IPS-15b (cell line): ENCODE measurements at regions not wholly inside any gene's neighbourhood (a gene's known extent, or its start where the extent isn't known, plus 50 kb on each side); places are given as distances from the start of the nearest gene placed in this dataset.
"Not testable (repeated sequence)": the region's sequence is repeated elsewhere in the genome, so short reads cannot be mapped to it uniquely, and the experiment has no call there.

Experiments used
- H3K27me3 ChIP-seq: one replicate; pipeline ENCODE4 v1.6.1; 2013; ENCODE audit warnings: low read length; ENCODE audit not compliant: control insufficient read depth, insufficient read depth
- H3K36me3 ChIP-seq: one replicate; pipeline ENCODE4 v1.6.1; 2013; ENCODE audit warnings: low read length; ENCODE audit not compliant: control insufficient read depth, insufficient read depth
- H3K4me1 ChIP-seq: one replicate; pipeline ENCODE4 v1.6.1; 2013; ENCODE audit warnings: mild to moderate bottlenecking, low read length; ENCODE audit not compliant: control insufficient read depth, insufficient read depth
- H3K4me3 ChIP-seq: one replicate; pipeline ENCODE4 v1.5.1; 2013; ENCODE audit warnings: low read depth, low read length
- H3K9ac ChIP-seq: one replicate; pipeline ENCODE4 v1.6.1; 2013; ENCODE audit warnings: low read depth, mild to moderate bottlenecking, low read length
- H3K9me3 ChIP-seq: one replicate; pipeline ENCODE4 v1.6.1; 2013; ENCODE audit warnings: mild to moderate bottlenecking, low read length; ENCODE audit not compliant: control insufficient read depth, insufficient read depth

DNA sequence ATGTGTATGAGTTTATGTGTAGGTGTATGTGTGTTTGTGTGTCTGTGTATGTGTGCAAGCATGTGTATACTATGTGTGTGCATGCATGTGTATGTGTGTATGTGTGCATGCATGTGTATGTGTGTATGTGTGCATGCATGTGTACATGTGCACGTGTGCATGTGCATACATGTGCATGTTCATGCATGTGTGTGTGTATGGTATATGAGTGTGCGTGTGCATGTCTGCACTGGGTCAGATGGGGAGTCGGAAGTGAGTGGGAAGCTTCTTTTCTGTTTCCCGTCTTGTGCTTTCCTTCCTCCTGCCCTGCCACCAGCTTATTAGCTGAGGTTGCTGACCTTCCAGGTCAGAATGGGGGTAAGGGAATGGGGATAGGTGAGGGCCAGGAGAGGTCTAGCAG is 174.7 kb downstream of the MAP2K4 start:
- Histone ChIP-seq H3K4me3 (no peak overlapping the region), H3K9ac (no peak overlapping the region), H3K36me3 (no peaks in the 10 kb centered on the region), H3K9me3 (no peaks in the 10 kb centered on the region), H3K27me3 (no peaks in the 10 kb centered on the region), H3K4me1 (no peaks in the 10 kb centered on the region)

DNA sequence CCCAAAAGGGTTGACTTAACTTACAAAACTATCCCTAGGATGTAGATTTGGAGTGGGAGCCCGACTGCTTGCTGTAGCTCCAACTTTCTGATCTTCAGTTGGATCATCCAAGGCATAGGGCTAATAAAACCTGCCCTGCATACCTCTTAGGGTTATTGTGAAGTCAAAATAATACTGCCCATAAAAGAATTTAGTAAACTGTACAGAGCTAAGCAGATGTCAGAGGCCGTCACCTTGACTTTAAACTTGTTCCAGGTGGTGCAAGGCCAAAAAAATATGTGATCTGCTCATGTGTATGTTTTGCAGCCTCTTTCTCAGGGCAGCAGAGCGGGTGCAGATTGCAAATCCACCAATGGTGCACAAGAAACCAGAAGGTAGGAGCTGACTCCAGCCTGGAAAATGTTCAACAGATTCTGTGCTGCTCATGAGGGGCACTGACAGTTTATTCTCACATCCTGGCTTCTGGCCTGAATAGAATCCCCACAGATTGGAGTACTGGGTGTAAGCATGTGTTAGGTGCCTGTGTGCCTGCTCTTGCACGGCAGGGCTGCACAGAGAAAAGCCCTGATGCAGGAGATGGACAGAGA is 180.7 kb downstream of the MAP2K4 start:
- Histone ChIP-seq H3K9ac (no peak overlapping the region), H3K4me1 (no peaks in the 10 kb centered on the region), H3K36me3 (no peaks in the 10 kb centered on the region), H3K4me3 (no peak overlapping the region), H3K9me3 (no peaks in the 10 kb centered on the region), H3K27me3 (no peaks in the 10 kb centered on the region)

DNA sequence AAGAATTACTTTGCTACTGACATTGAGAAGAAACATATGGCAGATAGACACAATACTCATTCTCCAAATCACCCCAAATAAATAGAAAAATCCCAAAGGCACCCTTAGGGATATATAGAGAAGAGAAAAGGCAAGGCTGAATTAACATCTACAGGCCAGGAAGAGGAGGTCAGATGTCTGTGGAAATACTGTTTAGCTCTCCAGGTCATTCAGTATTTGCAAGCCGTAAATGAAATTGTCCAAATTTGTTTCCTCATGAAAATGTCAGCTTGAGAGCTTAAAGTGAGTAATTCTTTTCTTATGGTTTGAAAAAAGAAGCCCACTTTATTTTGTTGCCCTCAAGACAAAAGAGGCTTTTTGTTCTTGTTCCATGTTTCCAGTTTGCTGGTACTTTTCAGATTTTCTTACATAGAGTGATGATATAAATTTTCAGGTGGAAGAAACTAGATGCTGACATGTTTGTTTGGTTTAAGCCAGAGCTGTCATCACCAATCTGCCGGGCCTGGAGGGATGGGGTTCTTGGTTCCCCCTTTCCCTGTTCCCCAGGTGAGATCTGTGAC is 189.0 kb downstream of the MAP2K4 start:
- Histone ChIP-seq H3K4me3 (no peak overlapping the region), H3K9ac (no peak overlapping the region), H3K9me3 (no peaks in the 10 kb centered on the region), H3K4me1 (no peaks in the 10 kb centered on the region), H3K36me3 (no peaks in the 10 kb centered on the region), H3K27me3 (no peaks in the 10 kb centered on the region)

DNA sequence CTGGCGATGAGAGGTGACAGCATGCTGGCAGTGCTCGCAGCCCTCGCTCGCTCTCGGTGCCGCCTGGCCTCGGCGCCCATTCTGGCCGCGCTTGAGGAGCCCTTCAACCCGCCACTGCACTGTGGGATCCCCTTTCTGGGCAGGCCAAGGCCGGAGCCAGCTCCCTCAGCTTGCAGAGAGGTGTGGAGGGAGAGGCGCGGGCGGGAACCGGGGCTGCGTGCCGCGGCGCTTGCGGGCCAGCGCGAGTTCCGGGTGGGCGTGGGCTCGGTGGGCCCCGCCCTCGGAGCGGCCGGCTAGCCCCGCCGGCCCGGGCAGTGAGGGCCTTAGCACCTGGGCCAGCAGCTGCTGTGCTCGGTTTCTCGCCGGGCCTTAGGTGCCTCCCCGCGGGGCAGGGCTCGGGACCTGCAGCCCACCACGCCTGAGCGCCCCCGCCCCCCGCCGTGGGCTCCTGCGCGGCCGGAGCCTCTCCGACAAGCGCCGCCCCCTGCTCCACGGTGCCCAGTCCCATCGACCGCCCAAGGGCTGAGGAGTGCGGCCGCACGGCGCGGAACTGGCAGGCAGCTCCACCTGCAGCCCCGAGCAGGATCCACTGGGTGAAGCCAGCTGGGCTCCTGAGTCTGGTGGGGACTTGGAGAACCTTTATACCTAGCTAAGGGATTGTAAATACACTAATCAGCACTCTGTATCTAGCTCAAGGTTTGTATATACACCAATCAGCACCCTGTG is 200.2 kb downstream of the MAP2K4 start:
- H3K36me3 ChIP-seq, H3K27me3 ChIP-seq, H3K4me3 ChIP-seq, H3K9me3 ChIP-seq, H3K9ac ChIP-seq, H3K4me1 ChIP-seq: not testable (repeated sequence)

DNA sequence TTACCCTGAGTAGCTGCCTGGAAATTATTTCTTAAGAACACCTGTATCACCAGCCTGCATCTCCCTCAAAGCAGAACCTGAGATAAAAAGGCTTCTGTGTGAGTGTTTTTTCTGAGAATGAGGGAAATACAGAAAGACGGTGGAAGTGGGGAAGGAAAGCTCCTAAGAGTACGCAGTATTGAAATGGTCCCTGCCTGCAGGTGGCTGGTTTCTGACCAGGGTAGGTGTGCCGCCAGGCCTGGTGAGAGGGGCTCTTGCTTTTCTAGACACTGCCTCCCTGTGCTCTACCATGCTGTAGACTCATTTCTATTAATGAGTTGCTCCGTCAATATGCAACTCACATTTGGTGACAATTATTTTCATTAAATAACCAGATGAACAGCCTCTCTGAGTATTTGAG is 201.7 kb downstream of the MAP2K4 start:
- Histone ChIP-seq H3K9me3 (no peaks in the 10 kb centered on the region), H3K4me3 (peak overlapping the region; percentile 22), H3K9ac (no peak overlapping the region), H3K4me1 (peaks cover 5% of the 10 kb centered on the region), H3K27me3 (no peaks in the 10 kb centered on the region), H3K36me3 (no peaks in the 10 kb centered on the region)

DNA sequence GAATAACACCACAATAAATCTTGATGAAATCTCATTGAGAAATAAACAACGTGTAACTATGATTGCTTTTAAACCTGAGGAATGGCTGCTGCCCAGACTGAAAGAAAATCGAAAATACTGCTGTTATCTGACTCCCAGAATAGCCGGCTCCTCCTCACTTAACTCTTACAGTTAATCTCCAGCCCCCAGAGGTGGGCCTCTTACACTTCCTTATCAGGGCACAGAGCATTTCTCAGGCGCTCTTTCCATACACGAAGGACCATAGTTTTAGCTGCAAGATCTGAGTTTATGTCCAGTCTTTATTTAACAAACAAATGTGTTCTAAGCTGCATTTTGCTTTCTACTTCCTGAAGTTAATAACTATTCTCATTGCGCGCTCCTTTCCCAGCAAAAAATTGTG is 206.9 kb downstream of the MAP2K4 start:
- Histone ChIP-seq H3K9me3 (no peaks in the 10 kb centered on the region), H3K4me1 (peaks cover under 1% of the 10 kb centered on the region), H3K9ac (no peak overlapping the region), H3K27me3 (no peaks in the 10 kb centered on the region), H3K4me3 (no peak overlapping the region), H3K36me3 (no peaks in the 10 kb centered on the region)

DNA sequence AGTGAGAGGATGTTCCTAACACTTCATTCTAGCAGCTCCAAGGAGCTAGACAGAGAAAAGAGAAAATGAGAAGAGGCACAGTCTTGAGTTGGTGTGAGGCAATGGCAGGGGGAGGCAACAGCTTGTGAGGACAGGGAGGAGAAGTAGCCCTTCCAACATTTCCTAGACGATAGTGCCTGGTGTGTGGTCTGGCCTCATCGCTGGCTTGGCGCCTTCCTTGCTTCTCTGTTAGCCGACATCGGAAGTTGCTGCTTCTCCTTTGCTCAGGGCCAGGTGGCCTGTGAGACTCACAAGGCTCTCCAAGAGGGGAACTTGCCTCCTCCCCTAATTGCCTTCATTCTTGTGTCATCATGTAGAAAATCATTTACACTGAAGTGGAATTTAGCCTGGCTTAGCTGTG is 208.7 kb downstream of the MAP2K4 start:
- no peaks in the 10 kb centered on the region for H3K9me3 ChIP-seq
- no peaks in the 10 kb centered on the region for H3K4me1 ChIP-seq
- no peaks in the 10 kb centered on the region for H3K27me3 ChIP-seq
- no peaks in the 10 kb centered on the region for H3K36me3 ChIP-seq
- no peak overlapping the region for H3K4me3 ChIP-seq
- H3K9ac ChIP-seq = no peak overlapping the region

DNA sequence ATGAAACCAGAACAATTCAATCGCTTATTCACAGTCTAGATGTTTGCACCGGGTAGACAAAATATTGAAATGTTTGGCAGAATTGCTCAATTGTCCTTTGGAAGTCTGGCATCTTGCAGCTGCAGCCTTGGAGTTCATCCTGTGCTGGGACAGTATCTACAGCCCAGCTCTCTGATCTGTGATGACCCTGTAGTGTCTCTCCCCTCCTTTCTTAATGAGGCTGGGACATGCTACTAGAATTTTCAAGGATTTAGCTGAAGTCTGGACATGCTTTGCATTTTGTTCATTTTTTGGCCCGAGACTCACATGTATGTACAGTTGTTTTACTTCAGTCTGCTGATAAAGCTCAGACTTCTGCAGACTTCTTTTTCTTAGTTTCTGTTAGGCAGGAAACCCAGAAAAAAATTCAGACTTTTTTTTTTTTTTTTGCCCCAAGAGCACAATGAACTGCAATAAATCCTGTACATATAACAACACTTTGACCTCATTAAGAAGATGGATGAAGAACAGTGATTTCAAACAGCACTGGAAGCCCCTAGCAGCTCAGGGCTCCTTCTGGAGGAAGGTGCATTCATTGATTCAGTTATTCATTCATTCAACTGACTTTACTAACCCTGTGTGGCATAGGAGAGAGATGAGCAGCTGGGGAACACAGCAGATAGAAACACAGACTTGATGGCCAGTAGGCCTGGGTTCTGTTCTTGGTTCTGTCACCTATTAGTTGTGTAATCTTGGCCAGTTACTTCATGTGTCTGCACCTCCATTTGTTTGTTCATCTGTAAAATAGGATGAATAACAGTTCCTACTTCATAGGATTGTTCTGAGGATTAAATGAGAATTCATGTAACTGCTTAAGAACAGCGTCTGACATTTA is 210.0 kb downstream of the MAP2K4 start:
- Histone ChIP-seq H3K4me1 (no peaks in the 10 kb centered on the region), H3K36me3 (no peaks in the 10 kb centered on the region), H3K4me3 (no peak overlapping the region), H3K9me3 (no peaks in the 10 kb centered on the region), H3K27me3 (no peaks in the 10 kb centered on the region), H3K9ac (no peak overlapping the region)

DNA sequence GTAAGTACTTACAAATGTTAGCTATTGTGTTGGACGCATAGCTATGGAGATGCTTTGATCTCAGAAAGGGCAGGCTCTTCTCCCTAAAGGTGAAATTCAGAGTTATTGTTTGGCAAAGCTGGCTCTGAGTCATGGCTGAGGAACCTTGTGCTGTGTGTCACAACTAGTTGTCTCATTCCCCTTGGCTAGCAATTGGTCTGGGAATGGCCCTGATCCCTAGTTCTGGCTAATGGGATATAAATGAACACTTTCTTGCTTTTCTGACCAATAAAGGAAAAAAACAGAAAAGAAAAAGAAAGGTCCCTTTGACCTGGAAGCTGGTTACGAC is 210.6 kb downstream of the MAP2K4 start:
- Histone ChIP-seq H3K4me3 (no peak overlapping the region), H3K36me3 (no peaks in the 10 kb centered on the region), H3K9me3 (no peaks in the 10 kb centered on the region), H3K9ac (no peak overlapping the region), H3K27me3 (no peaks in the 10 kb centered on the region), H3K4me1 (no peaks in the 10 kb centered on the region)

DNA sequence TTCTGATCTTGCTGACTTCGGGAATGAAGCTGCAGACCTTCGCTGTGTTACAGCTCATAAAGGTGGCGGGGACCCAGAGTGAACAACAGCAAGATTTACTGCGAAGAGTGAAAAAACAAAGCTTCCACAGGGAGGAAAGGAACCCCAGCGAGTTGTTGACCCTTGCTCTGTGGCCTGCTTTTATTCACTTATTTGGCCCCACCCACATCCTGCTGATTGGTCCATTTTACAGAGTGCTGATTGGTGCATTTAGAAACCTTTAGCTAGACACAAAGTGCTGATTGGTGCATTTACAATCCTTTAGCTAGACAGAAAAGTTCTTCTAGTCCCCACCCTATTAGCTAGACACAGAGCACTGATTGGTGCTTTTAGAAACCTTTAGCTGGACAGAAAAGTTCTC is 218.3 kb downstream of the MAP2K4 start:
- not testable (repeated sequence) for H3K4me1 ChIP-seq, H3K4me3 ChIP-seq, H3K36me3 ChIP-seq, H3K27me3 ChIP-seq, H3K9ac ChIP-seq, H3K9me3 ChIP-seq

DNA sequence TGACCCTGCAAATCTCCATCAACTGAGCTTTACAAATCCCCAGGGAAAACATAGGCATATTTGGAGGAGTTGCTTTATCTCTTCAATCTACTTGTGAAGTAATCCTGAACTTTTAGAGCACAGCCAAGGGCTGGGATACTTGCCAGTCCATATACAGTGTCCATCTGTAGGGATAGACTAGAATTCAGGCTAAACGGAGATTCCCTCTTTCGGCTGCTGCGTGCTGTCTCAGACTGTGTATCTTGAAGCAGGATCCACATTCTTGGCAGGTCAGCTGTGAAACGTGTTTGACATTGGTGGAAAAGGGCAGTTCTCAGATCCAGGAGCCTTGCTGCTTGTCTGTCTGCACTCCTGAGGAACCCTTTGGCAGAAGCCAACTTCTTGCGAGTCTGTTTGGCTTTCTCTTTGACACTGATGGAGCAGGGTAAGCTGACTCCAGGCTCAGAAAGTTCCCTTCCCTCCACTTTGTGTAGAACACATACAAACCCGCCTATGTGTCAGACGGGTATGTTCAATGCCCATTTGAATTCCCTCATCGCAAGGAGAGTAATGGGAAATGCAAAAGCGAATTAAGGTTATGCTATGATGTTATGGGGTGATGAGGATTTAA is 221.8 kb downstream of the MAP2K4 start:
- Histone ChIP-seq H3K9me3 (no peaks in the 10 kb centered on the region), H3K4me3 (no peak overlapping the region), H3K9ac (no peak overlapping the region), H3K36me3 (no peaks in the 10 kb centered on the region), H3K4me1 (no peaks in the 10 kb centered on the region), H3K27me3 (no peaks in the 10 kb centered on the region)
